KMS-11 (cell line): ENCODE measurements at regions not wholly inside any gene's neighbourhood (a gene's known extent, or its start where the extent isn't known, plus 50 kb on each side); places are given as distances from the start of the nearest gene placed in this dataset.
"Not testable (repeated sequence)": the region's sequence is repeated elsewhere in the genome, so short reads cannot be mapped to it uniquely, and the experiment has no call there.

ENCODE experiments used
- H2AFZ ChIP-seq: fragments of 200-600 bp; sonication (generic); 2 replicates; pipeline ENCODE4 v1.6.1; 2016; ENCODE audit warnings: antibody characterized with exemption, mixed run types, low read depth
- H3K27ac ChIP-seq: fragments of 200-600 bp; sonication (generic); 2 replicates; pipeline ENCODE4 v1.6.1; 2016; ENCODE audit warnings: mild to moderate bottlenecking, mixed run types
- H3K27me3 ChIP-seq: fragments of 200-600 bp; sonication (generic); 2 replicates; pipeline ENCODE4 v1.6.1; 2017; ENCODE audit warnings: mild to moderate bottlenecking, low read depth, mixed run types, moderate library complexity; ENCODE audit not compliant: insufficient read depth
- H3K36me3 ChIP-seq: fragments of 200-600 bp; sonication (generic); 2 replicates; pipeline ENCODE4 v1.6.1; 2017; ENCODE audit warnings: mild to moderate bottlenecking, mixed run types; ENCODE audit not compliant: insufficient read depth
- H3K4me1 ChIP-seq: fragments of 200-600 bp; sonication (generic); 2 replicates; pipeline ENCODE4 v1.6.1; 2016; ENCODE audit warnings: mild to moderate bottlenecking, low read depth, mixed run types; ENCODE audit not compliant: poor library complexity, severe bottlenecking
- H3K4me2 ChIP-seq: fragments of 200-600 bp; sonication (generic); 2 replicates; pipeline ENCODE4 v1.7.0; 2016; ENCODE audit warnings: mild to moderate bottlenecking, mixed run types
- H3K4me3 ChIP-seq: fragments of 200-600 bp; sonication (generic); IDR thresholded peaks from 2 replicates; pipeline ENCODE4 v1.6.1; 2017; ENCODE audit warnings: low read depth, low read length, mixed read lengths; ENCODE audit not compliant: insufficient read depth
- H3K79me2 ChIP-seq: fragments of 200-600 bp; sonication (generic); 2 replicates; pipeline ENCODE4 v1.6.1; 2016; ENCODE audit warnings: low read depth, mixed run types; ENCODE audit not compliant: insufficient read depth
- H3K9ac ChIP-seq: fragments of 200-600 bp; sonication (generic); 2 replicates; pipeline ENCODE4 v1.6.1; 2016; ENCODE audit warnings: mild to moderate bottlenecking, mixed run types
- H4K20me1 ChIP-seq: fragments of 200-600 bp; sonication (generic); 2 replicates; pipeline ENCODE4 v1.6.1; 2016; ENCODE audit warnings: mild to moderate bottlenecking, mixed run types; ENCODE audit not compliant: insufficient read depth
- CTCF ChIP-seq: fragments of 200-600 bp; sonication (generic); conservative IDR thresholded peaks from 2 replicates; pipeline ENCODE4 v1.6.1; 2017; ENCODE audit warnings: low read depth, mild to moderate bottlenecking, antibody characterized with exemption, low read length, moderate library complexity, mixed read lengths

GRCh38 chr2:230636684-230637271 lies 75.9 kb upstream of the CAB39 start:
- H3K27ac ChIP-seq = peak overlapping the region; percentile 25
- no peaks in the 10 kb centered on the region for H3K36me3 ChIP-seq
- peaks cover 30% of the 10 kb centered on the region for H3K4me1 ChIP-seq
- TF ChIP-seq CTCF = no peak
- no peaks in the 10 kb centered on the region for H4K20me1 ChIP-seq
- H3K79me2 ChIP-seq = no peaks in the 10 kb centered on the region
- H2AFZ ChIP-seq = peak overlapping the region; percentile 23; the same call in 1 of the 2 replicates
- H3K27me3 ChIP-seq = no peaks in the 10 kb centered on the region
- H3K4me3 ChIP-seq = no peak overlapping the region
- no peak overlapping the region for H3K9ac ChIP-seq
- H3K4me2 ChIP-seq = peak overlapping the region; percentile 52

GRCh38 chr2:230637486-230637885 lies 75.2 kb upstream of the CAB39 start:
- H2AFZ ChIP-seq = 0 out of 2 replicates have a peak overlapping the region, but pooled peaks have one; percentile 23
- not testable (repeated sequence) for H3K4me3 ChIP-seq, H3K36me3 ChIP-seq, H3K27me3 ChIP-seq, H3K79me2 ChIP-seq, H4K20me1 ChIP-seq, H3K9ac ChIP-seq
- H3K27ac ChIP-seq = 0 out of 2 replicates have a peak overlapping the region, but pooled peaks have one; percentile 25
- H3K4me1 ChIP-seq = peaks cover 30% of the 10 kb centered on the region
- peak overlapping the region; percentile 52; the same call in 1 of the 2 replicates for H3K4me2 ChIP-seq

- Histone ChIP-seq H3K4me3 (no peak overlapping the region), H3K9ac (no peak overlapping the region), H2AFZ (no peak overlapping the region), H3K4me1 (peaks cover 23% of the 10 kb centered on the region), H3K79me2 (no peaks in the 10 kb centered on the region), H4K20me1 (no peaks in the 10 kb centered on the region), H3K27ac (no peak overlapping the region), H3K27me3 (no peaks in the 10 kb centered on the region), H3K4me2 (no peak overlapping the region), H3K36me3 (no peaks in the 10 kb centered on the region)
- TF ChIP-seq CTCF = no peak
Observed at GRCh38 chr2:230640540-230641011, 72.1 kb upstream of the CAB39 start.

- H3K9ac ChIP-seq = no peak overlapping the region
- H2AFZ ChIP-seq = no peak overlapping the region
Observed at GRCh38 chr2:230642966-230643365, 69.7 kb upstream of the CAB39 start.

More at GRCh38 chr2:230642966-230643365, 69.7 kb upstream of the CAB39 start:
- H3K36me3 ChIP-seq = no peaks in the 10 kb centered on the region
- no peaks in the 10 kb centered on the region for H3K79me2 ChIP-seq
- H3K27me3 ChIP-seq = no peaks in the 10 kb centered on the region
- TF ChIP-seq CTCF = no peak
- no peaks in the 10 kb centered on the region for H3K4me1 ChIP-seq
- no peak overlapping the region for H3K4me2 ChIP-seq
- H3K27ac ChIP-seq = no peak overlapping the region
- no peak overlapping the region for H3K4me3 ChIP-seq
- no peaks in the 10 kb centered on the region for H4K20me1 ChIP-seq
